CD4-positive, alpha-beta T cell (primary cell): ENCODE measurements at regions not wholly inside any gene's neighbourhood (a gene's known extent, or its start where the extent isn't known, plus 50 kb on each side); places are given as distances from the start of the nearest gene placed in this dataset.

ENCODE experiments used
- ATAC-seq: fragments of 200-7000 bp; cut with Tn5 transposase; one replicate; pipeline ENCODE4 v1.10.0; 2022; ENCODE audit warnings: mild to moderate bottlenecking; ENCODE audit not compliant: poor library complexity
- CTCF ChIA-PET: fragments of 350-600 bp; sonication (Branson Sonifier 250); formaldehyde crosslinking; loops from one replicate; lab custom pipeline; 2021; ENCODE audit warnings: antibody characterized with exemption, inconsistent platforms; lab: Charles Lee
- POLR2A ChIA-PET: fragments of 350-600 bp; sonication (Branson Sonifier 250); formaldehyde crosslinking; loops from one replicate; lab custom pipeline; 2021; ENCODE audit warnings: antibody characterized with exemption, inconsistent platforms; lab: Charles Lee
- DNase-seq, 14 experiments: peaks; one replicate each; pipeline ENCODE4 v3.0.0-alpha.2; 2013 to 2020; ENCODE audit warnings: mixed read lengths in 2 of 14
- H3K27ac ChIP-seq, 2 donors: one replicate each; pipeline versions ENCODE4 v1.5.1 to v1.7.0; 2013; ENCODE audit warnings: low read length in 2 of 2, low read depth in 1 of 2, mild to moderate bottlenecking in 1 of 2
- H3K27me3 ChIP-seq, 2 experiments: 1 replicate in 1 of 2; 2 replicates in 1 of 2; pipeline versions ENCODE4 v1.6.1 to v1.7.0; 2013; ENCODE audit warnings: low read length in 2 of 2, control low read depth in 1 of 2, mild to moderate bottlenecking in 1 of 2, moderate library complexity in 1 of 2; ENCODE audit not compliant: insufficient read depth in 2 of 2, control insufficient read depth in 1 of 2
- H3K36me3 ChIP-seq: one replicate; pipeline ENCODE4 v1.6.1; 2013; ENCODE audit warnings: low read length, control low read depth; ENCODE audit not compliant: insufficient read depth
- H3K4me1 ChIP-seq: one replicate; pipeline ENCODE4 v1.6.1; 2013; ENCODE audit warnings: low read length, control low read depth; ENCODE audit not compliant: insufficient read depth
- H3K4me3 ChIP-seq: one replicate; pipeline ENCODE4 v1.5.1; 2013; ENCODE audit warnings: mild to moderate bottlenecking, low read length, moderate library complexity
- H3K9me3 ChIP-seq, 2 experiments: 1 replicate in 1 of 2; 2 replicates in 1 of 2; pipeline versions ENCODE4 v1.6.1 to v1.7.0; 2013; ENCODE audit warnings: low read length in 2 of 2, mild to moderate bottlenecking in 2 of 2, control low read depth in 1 of 2, moderate library complexity in 1 of 2; ENCODE audit not compliant: control insufficient read depth in 1 of 2, insufficient read depth in 1 of 2
- H3K27ac Mint-ChIP-seq: one replicate; pipeline ENCODE4 v1.8.0; 2020; ENCODE audit warnings: mixed read lengths
- H3K27me3 Mint-ChIP-seq: one replicate; pipeline ENCODE4 v1.8.0; 2021; ENCODE audit warnings: mixed read lengths
- H3K36me3 Mint-ChIP-seq: one replicate; pipeline ENCODE4 v1.8.0; 2021; ENCODE audit warnings: low read depth, mixed read lengths
- H3K4me1 Mint-ChIP-seq: one replicate; pipeline ENCODE4 v1.8.0; 2021; ENCODE audit warnings: low read depth, mixed read lengths
- H3K4me3 Mint-ChIP-seq: one replicate; pipeline ENCODE4 v1.8.0; 2020; ENCODE audit warnings: mild to moderate bottlenecking, mixed read lengths
- H3K9me3 Mint-ChIP-seq: one replicate; pipeline ENCODE4 v1.8.0; 2020; ENCODE audit warnings: mixed read lengths
- intact Hi-C, 2 experiments: fragments of 100-400 bp; cut with DNase I in 1 of 2; cut with micrococcal nuclease in 1 of 2; formaldehyde crosslinking; loops; one replicate each; pipeline versions ENCODE4 v1.15.1 to v1.9.0; 2023 to 2025; cut with DNase I, micrococcal nuclease
- TF ChIP-seq, protein P1 (sequence below): fragments of 200-600 bp; IDR thresholded peaks from one replicate; pipeline ENCODE4 v1.8.0; 2022; ENCODE audit warnings: antibody characterized with exemption, mild to moderate bottlenecking

DNA sequence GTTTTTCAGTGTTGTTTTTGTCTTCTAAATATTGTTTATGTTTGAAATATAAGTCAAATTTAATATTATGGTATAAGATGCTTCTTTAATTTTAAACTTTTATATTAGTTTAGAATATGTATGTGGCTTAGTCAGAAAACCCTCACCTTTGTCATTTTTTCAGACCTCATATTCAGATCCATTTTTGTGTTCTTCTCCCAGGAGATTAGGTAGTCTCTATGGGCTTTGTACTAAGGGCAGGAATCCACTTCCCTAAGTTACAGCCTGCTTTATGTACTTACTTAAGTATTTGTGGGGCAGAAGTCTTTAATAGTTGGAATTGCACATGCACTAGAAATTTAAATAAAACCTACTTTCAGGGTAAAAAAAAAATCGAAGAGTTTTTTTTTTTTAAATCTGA lies 63.5 kb upstream of the TENM3 start:
- Mint-ChIP-seq H3K9me3 (no peaks in the 10 kb centered on the region), H3K4me1 (no peaks in the 10 kb centered on the region), H3K27ac (no peak overlapping the region), H3K36me3 (no peaks in the 10 kb centered on the region), H3K27me3 (peaks cover 5% of the 10 kb centered on the region), H3K4me3 (no peak overlapping the region)
- H3K27me3 ChIP-seq, result no peaks in the 10 kb centered on the region
- CTCF ChIA-PET, result no interaction called here
- no peak overlapping the region for H3K4me3 ChIP-seq
- no peak for DNase-seq
- peaks cover 0 to 5% of the 10 kb centered on the region in 2 experiments for H3K9me3 ChIP-seq
- POLR2A ChIA-PET, result no interaction called here
- no peaks in the 10 kb centered on the region for H3K4me1 ChIP-seq
- H3K36me3 ChIP-seq, result no peaks in the 10 kb centered on the region
- TF ChIP-seq, protein P1, sequence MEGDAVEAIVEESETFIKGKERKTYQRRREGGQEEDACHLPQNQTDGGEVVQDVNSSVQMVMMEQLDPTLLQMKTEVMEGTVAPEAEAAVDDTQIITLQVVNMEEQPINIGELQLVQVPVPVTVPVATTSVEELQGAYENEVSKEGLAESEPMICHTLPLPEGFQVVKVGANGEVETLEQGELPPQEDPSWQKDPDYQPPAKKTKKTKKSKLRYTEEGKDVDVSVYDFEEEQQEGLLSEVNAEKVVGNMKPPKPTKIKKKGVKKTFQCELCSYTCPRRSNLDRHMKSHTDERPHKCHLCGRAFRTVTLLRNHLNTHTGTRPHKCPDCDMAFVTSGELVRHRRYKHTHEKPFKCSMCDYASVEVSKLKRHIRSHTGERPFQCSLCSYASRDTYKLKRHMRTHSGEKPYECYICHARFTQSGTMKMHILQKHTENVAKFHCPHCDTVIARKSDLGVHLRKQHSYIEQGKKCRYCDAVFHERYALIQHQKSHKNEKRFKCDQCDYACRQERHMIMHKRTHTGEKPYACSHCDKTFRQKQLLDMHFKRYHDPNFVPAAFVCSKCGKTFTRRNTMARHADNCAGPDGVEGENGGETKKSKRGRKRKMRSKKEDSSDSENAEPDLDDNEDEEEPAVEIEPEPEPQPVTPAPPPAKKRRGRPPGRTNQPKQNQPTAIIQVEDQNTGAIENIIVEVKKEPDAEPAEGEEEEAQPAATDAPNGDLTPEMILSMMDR, result no peak
- no peak overlapping the region for H3K27ac ChIP-seq
- ATAC-seq, result no peak
- intact Hi-C loops, result no loop called here

DNA sequence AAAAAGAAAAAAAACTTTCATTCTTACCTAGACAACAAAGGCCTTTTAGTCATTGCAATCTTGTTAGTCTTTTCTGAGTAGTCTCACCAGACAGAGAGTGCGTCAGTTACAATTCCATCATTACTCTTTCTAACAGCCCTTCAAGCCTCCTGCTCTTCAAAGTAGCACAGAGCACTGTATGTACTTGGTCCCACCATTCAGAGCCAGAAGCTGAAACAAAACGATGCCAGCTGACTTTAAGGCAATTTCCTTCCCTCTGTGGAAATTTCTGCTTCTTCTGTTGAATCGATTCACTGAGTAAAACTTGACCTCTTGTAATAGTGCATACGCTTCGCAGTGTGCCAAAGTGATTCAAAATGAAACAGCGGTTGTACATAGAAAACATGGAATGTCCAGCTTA lies 57.7 kb upstream of the TENM3 start:
- Histone ChIP-seq H3K27me3 (no peaks in the 10 kb centered on the region), H3K4me3 (no peak overlapping the region), H3K9me3 (peaks cover 0 to 4% of the 10 kb centered on the region in 2 experiments), H3K27ac (no peak overlapping the region), H3K4me1 (no peaks in the 10 kb centered on the region), H3K36me3 (no peaks in the 10 kb centered on the region)
- peaks cover 5% of the 10 kb centered on the region for H3K27me3 Mint-ChIP-seq
- CTCF ChIA-PET, result no interaction called here
- no peaks in the 10 kb centered on the region for H3K36me3 Mint-ChIP-seq
- intact Hi-C loops, result no loop called here
- H3K27ac Mint-ChIP-seq, result no peak overlapping the region
- no peaks in the 10 kb centered on the region for H3K4me1 Mint-ChIP-seq
- H3K9me3 Mint-ChIP-seq, result no peaks in the 10 kb centered on the region
- DNase-seq (no peak), ATAC-seq (no peak)
- H3K4me3 Mint-ChIP-seq, result no peak overlapping the region
- TF ChIP-seq, protein P1, result no peak
- POLR2A ChIA-PET, result no interaction called here

DNA sequence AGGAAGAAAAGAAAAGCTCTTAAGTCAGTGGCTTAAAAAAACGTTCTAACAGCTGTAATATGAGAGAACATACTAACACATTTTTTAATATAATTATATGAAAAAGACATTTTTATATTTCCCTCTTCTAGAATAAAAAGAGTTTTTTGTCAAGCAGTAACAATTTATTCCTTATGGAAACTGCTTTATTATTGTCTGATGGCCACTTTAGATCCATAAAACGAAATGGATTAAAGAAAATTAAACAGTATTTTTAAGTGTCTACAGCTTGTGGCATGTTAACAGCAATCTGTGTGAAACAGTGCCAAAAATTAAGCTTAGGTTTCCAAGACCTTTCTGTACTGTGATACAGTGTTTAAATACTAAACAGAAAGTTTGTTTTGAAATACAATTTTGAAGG lies 55.5 kb upstream of the TENM3 start:
- H3K27ac ChIP-seq, result no peak overlapping the region
- TF ChIP-seq, protein P1, result no peak

More for the DNA sequence above, 55.5 kb upstream of the TENM3 start:
- POLR2A ChIA-PET, result no interaction called here
- DNase-seq (no peak), ATAC-seq (no peak)
- H3K9me3 Mint-ChIP-seq, result no peaks in the 10 kb centered on the region
- H3K27me3 Mint-ChIP-seq, result no peaks in the 10 kb centered on the region
- no peaks in the 10 kb centered on the region for H3K36me3 Mint-ChIP-seq
- Histone ChIP-seq H3K9me3 (peaks cover 0 to 4% of the 10 kb centered on the region in 2 experiments), H3K4me1 (no peaks in the 10 kb centered on the region), H3K4me3 (no peak overlapping the region), H3K36me3 (no peaks in the 10 kb centered on the region), H3K27me3 (no peaks in the 10 kb centered on the region)
- intact Hi-C loops, result no loop called here
- H3K27ac Mint-ChIP-seq, result no peak overlapping the region
- CTCF ChIA-PET, result no interaction called here
- no peak overlapping the region for H3K4me3 Mint-ChIP-seq
- no peaks in the 10 kb centered on the region for H3K4me1 Mint-ChIP-seq
